Sigmoid colon (tissue), 6 donors: ENCODE measurements at regions not wholly inside any gene's neighbourhood (a gene's known extent, or its start where the extent isn't known, plus 50 kb on each side); places are given as distances from the start of the nearest gene placed in this dataset.
"Not testable (repeated sequence)": the region's sequence is repeated elsewhere in the genome, so short reads cannot be mapped to it uniquely, and the experiment has no call there.

Experiments
- DNase-seq: peaks from one replicate; pipeline ENCODE4 v3.0.0-alpha.2; 2019
- H3K27ac ChIP-seq, 4 donors: fragments of 200-600 bp; sonication (generic); one replicate each; pipeline ENCODE4 v1.5.1; 2016 to 2019; ENCODE audit warnings: mild to moderate bottlenecking in 1 of 4
- H3K27me3 ChIP-seq, 3 donors: fragments of 200-600 bp; sonication (generic); one replicate each; pipeline ENCODE4 v1.5.1; 2019; ENCODE audit warnings: mild to moderate bottlenecking in 1 of 3
- H3K36me3 ChIP-seq, 4 donors: fragments of 200-600 bp; sonication (generic); one replicate each; pipeline ENCODE4 v1.5.1; 2016 to 2019
- H3K4me1 ChIP-seq, 4 donors: fragments of 200-600 bp; sonication (generic); one replicate each; pipeline ENCODE4 v1.5.1; 2017 to 2019
- H3K4me3 ChIP-seq, 4 donors: fragments of 200-600 bp; sonication (generic); one replicate each; pipeline ENCODE4 v1.5.1; 2017 to 2019; ENCODE audit warnings: mild to moderate bottlenecking in 2 of 4, moderate library complexity in 1 of 4
- H3K9me3 ChIP-seq, 4 donors: fragments of 200-600 bp in 3 of 4; sonication (generic) in 3 of 4; one replicate each; pipeline versions ENCODE4 v1.5.1 to v1.6.1; 2013 to 2019
- CTCF ChIP-seq, 4 experiments: fragments of 450-650 bp in 3 of 4; fragments of 200-600 bp in 1 of 4; IDR thresholded peaks; one replicate each; pipeline ENCODE4 v1.5.1; 2016 to 2019; ENCODE audit warnings: antibody characterized with exemption in 4 of 4, mild to moderate bottlenecking in 3 of 4, moderate library complexity in 2 of 4
- EP300 ChIP-seq, 4 donors: sonication (generic); formaldehyde crosslinking; IDR thresholded peaks; one replicate each; pipeline ENCODE4 v1.6.1; 2017; ENCODE audit warnings: antibody characterized with exemption in 4 of 4
- POLR2A ChIP-seq, 2 donors: fragments of 450-650 bp; IDR thresholded peaks; one replicate each; pipeline ENCODE4 v1.6.1; 2016; ENCODE audit warnings: antibody characterized with exemption in 2 of 2, mild to moderate bottlenecking in 2 of 2, moderate library complexity in 2 of 2
- POLR2AphosphoS5 ChIP-seq, 4 donors: sonication (generic); formaldehyde crosslinking; IDR thresholded peaks; one replicate each; pipeline ENCODE4 v1.6.1; 2017; ENCODE audit warnings: antibody characterized with exemption in 4 of 4
- WGBS, 2 donors: extraction: QIAGEN DNeasy Blood & Tissue Kit; methylation state at CpG; one replicate each; pipeline ENCODE4 v1.1.7; 2013; 5-methylcytosine and 5-hydroxymethylcytosine counted together
- intact Hi-C: fragments of 100-400 bp; cut with DNase I; formaldehyde crosslinking; loops from one replicate; pipeline ENCODE4 v1.15.1; 2023
- donor health status: healthy with polysubstance abuse.
- donor health status: healthy.

GRCh38 chr1:105073660-105074059 is 1324.0 kb downstream of the AMY1C start:
- H3K27ac ChIP-seq = no peak overlapping the region
- H3K36me3 ChIP-seq = no peaks in the 10 kb centered on the region
- no peak overlapping the region for H3K4me3 ChIP-seq
- H3K27me3 ChIP-seq = no peaks in the 10 kb centered on the region
- no peak for DNase-seq
- no peaks in the 10 kb centered on the region for H3K4me1 ChIP-seq
- no peaks in the 10 kb centered on the region for H3K9me3 ChIP-seq
- TF ChIP-seq POLR2AphosphoS5 (IDR thresholded peaks at IDR 0.05) (no peak), CTCF (IDR thresholded peaks at IDR 0.05) (no peak), POLR2A (IDR thresholded peaks at IDR 0.05) (no peak), EP300 (IDR thresholded peaks at IDR 0.05) (no peak)
- intact Hi-C loops = no loop called here

GRCh38 chr1:105083611-105084010 is 1333.9 kb downstream of the AMY1C start:
- no peak overlapping the region for H3K4me3 ChIP-seq
- no peaks in the 10 kb centered on the region for H3K27me3 ChIP-seq
- 72 to 77% methylated on average over 4 of the region's 4 CpGs for WGBS, 2 donors
- no peak overlapping the region for H3K27ac ChIP-seq
- H3K9me3 ChIP-seq = no peaks in the 10 kb centered on the region
- no peak for TF ChIP-seq EP300 (IDR thresholded peaks at IDR 0.05)
- no peak for TF ChIP-seq CTCF (IDR thresholded peaks at IDR 0.05)
- no peak for TF ChIP-seq POLR2AphosphoS5 (IDR thresholded peaks at IDR 0.05)
- no peak for TF ChIP-seq POLR2A (IDR thresholded peaks at IDR 0.05)
- no peak for DNase-seq
- H3K4me1 ChIP-seq = no peaks in the 10 kb centered on the region
- H3K36me3 ChIP-seq = no peaks in the 10 kb centered on the region
- intact Hi-C loops = no loop called here

DNA sequence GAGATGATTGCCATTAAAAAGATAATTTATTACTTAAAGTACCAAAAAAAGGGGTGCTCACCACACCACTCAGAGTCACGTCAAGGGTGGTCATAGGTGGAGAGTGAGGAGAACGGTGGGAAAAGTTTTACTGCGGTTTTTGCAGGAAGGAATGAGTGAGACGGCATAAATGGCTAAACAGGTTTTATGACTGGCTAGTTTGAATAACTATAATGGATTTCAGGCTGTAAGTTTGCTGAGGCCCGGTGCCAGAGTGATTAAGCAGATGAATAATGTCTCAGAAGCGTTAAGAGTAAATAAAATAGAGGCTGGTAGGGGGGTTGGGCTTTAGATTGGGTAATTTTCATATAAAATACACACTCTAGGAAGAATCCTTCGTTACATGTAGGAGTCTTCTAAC is 1337.8 kb downstream of the AMY1C start:
- H3K27me3 ChIP-seq = no peaks in the 10 kb centered on the region
- DNase-seq = no peak
- H3K4me1 ChIP-seq = no peaks in the 10 kb centered on the region
- H3K36me3 ChIP-seq = no peaks in the 10 kb centered on the region
- no peak for TF ChIP-seq POLR2A (IDR thresholded peaks at IDR 0.05)
- TF ChIP-seq POLR2AphosphoS5 (IDR thresholded peaks at IDR 0.05) = no peak
- no peak for TF ChIP-seq EP300 (IDR thresholded peaks at IDR 0.05)
- TF ChIP-seq CTCF (IDR thresholded peaks at IDR 0.05) = no peak
- peaks cover 0 to 4% (median 0%) of the 10 kb centered on the region in 4 donors for H3K9me3 ChIP-seq
- intact Hi-C loops = no loop called here
- WGBS, 2 donors = 16 to 57% methylated on average over 7 of the region's 7 CpGs
- no peak overlapping the region for H3K4me3 ChIP-seq
- H3K27ac ChIP-seq = no peak overlapping the region

DNA sequence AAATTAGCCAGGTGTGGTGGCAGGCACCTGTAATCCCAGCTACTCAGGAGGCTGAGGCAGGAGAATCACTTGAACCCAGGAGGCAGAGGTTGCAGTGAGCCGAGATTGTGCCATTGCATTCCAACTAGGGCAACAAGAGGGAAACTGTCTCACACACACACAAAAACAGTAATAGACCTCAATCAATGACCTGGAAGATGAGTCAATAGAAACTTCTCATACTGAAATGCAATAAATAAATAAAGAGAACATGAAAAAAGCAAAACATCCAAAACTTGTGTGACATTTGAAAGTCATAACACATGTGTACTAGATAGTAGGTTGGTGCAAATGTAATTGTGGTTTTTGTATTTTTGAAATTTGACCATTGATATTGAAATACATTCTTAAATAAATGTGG is 1338.5 kb downstream of the AMY1C start:
- intact Hi-C loops = no loop called here

GRCh38 chr1:105093893-105094292 is 1344.2 kb downstream of the AMY1C start:
- H3K27me3 ChIP-seq, H3K9me3 ChIP-seq, H3K4me1 ChIP-seq, intact Hi-C loops, DNase-seq, H3K36me3 ChIP-seq, H3K4me3 ChIP-seq, H3K27ac ChIP-seq: not testable (repeated sequence)
- 94 to 100% methylated on average over 1 of the region's 1 CpG for WGBS, 2 donors

More for the DNA sequence above, 1338.5 kb downstream of the AMY1C start:
- Histone ChIP-seq H3K27ac (no peak overlapping the region), H3K4me3 (no peak overlapping the region), H3K27me3 (no peaks in the 10 kb centered on the region), H3K9me3 (peaks cover 0 to 4% (median 0%) of the 10 kb centered on the region in 4 donors), H3K4me1 (no peaks in the 10 kb centered on the region), H3K36me3 (no peaks in the 10 kb centered on the region)
- WGBS, 2 donors = 88 to 90% methylated on average over 1 of the region's 1 CpG
- no peak for DNase-seq
- no peak for TF ChIP-seq POLR2A (IDR thresholded peaks at IDR 0.05)
- TF ChIP-seq EP300 (IDR thresholded peaks at IDR 0.05) = no peak
- no peak for TF ChIP-seq CTCF (IDR thresholded peaks at IDR 0.05)
- no peak for TF ChIP-seq POLR2AphosphoS5 (IDR thresholded peaks at IDR 0.05)
